Subcutaneous abdominal adipose tissue (tissue), 5 donors: ENCODE measurements at regions not wholly inside any gene's neighbourhood (a gene's known extent, or its start where the extent isn't known, plus 50 kb on each side); places are given as distances from the start of the nearest gene placed in this dataset.

Experiments
- H3K27ac ChIP-seq: one replicate; pipeline ENCODE4 v1.7.0; 2013; ENCODE audit warnings: low read depth, mild to moderate bottlenecking, inconsistent platforms, low read length, moderate library complexity
- H3K27me3 ChIP-seq, 5 donors: one replicate each; pipeline ENCODE4 v1.7.0; 2013; ENCODE audit warnings: low read length in 5 of 5, inconsistent platforms in 1 of 5; ENCODE audit not compliant: control insufficient read depth in 5 of 5, insufficient read depth in 4 of 5
- H3K36me3 ChIP-seq, 5 donors: one replicate each; pipeline ENCODE4 v1.7.0; 2013; ENCODE audit warnings: low read length in 5 of 5; ENCODE audit not compliant: control insufficient read depth in 5 of 5, insufficient read depth in 5 of 5
- H3K4me1 ChIP-seq, 5 donors: one replicate each; pipeline ENCODE4 v1.7.0; 2013; ENCODE audit warnings: low read length in 5 of 5, mild to moderate bottlenecking in 3 of 5, moderate library complexity in 1 of 5; ENCODE audit not compliant: control insufficient read depth in 5 of 5, insufficient read depth in 5 of 5
- H3K4me3 ChIP-seq, 5 donors: one replicate each; pipeline ENCODE4 v1.7.0; 2013; ENCODE audit warnings: low read length in 5 of 5, low read depth in 1 of 5
- H3K9ac ChIP-seq, 5 donors: one replicate each; pipeline ENCODE4 v1.7.0; 2013; ENCODE audit warnings: low read length in 5 of 5, mild to moderate bottlenecking in 4 of 5, moderate library complexity in 3 of 5
- H3K9me3 ChIP-seq, 5 donors: one replicate each; pipeline ENCODE4 v1.7.0; 2013; ENCODE audit warnings: low read length in 5 of 5; ENCODE audit not compliant: control insufficient read depth in 5 of 5
- donor health status: healthy.
- donor health status: healthy.
- donor health status: healthy.
- donor health status: healthy.
- donor health status: healthy.

GRCh38 chr15:35305946-35306345 lies 220.9 kb upstream of the NANOGP8 start:
- Histone ChIP-seq H3K27me3 (no peaks in the 10 kb centered on the region), H3K4me3 (no peak overlapping the region), H3K4me1 (peaks cover 0 to 9% (median 8%) of the 10 kb centered on the region in 5 donors), H3K9me3 (no peaks in the 10 kb centered on the region), H3K9ac (no peak overlapping the region), H3K27ac (no peak overlapping the region), H3K36me3 (no peaks in the 10 kb centered on the region)

- H3K9ac ChIP-seq, result no peak overlapping the region
- no peak overlapping the region for H3K4me3 ChIP-seq
- H3K27ac ChIP-seq, result no peak overlapping the region
- no peaks in the 10 kb centered on the region for H3K9me3 ChIP-seq
- H3K4me1 ChIP-seq, result peaks cover 0 to 9% (median 8%) of the 10 kb centered on the region in 5 donors
- H3K27me3 ChIP-seq, result no peaks in the 10 kb centered on the region
- H3K36me3 ChIP-seq, result no peaks in the 10 kb centered on the region
These were observed 220.0 kb upstream of the NANOGP8 start for GRCh38 chr15:35305031-35305550.

GRCh38 chr15:35304389-35304788 lies 219.3 kb upstream of the NANOGP8 start:
- Histone ChIP-seq H3K36me3 (no peaks in the 10 kb centered on the region), H3K27ac (no peak overlapping the region), H3K4me3 (no peak overlapping the region), H3K27me3 (no peaks in the 10 kb centered on the region), H3K4me1 (peaks cover 0 to 8% (median 8%) of the 10 kb centered on the region in 5 donors), H3K9me3 (no peaks in the 10 kb centered on the region), H3K9ac (no peak overlapping the region)

- H3K4me1 ChIP-seq, result peaks cover 0 to 8% (median 2%) of the 10 kb centered on the region in 5 donors
- H3K36me3 ChIP-seq, result no peaks in the 10 kb centered on the region
- no peak overlapping the region for H3K4me3 ChIP-seq
- no peaks in the 10 kb centered on the region for H3K27me3 ChIP-seq
- no peak overlapping the region for H3K27ac ChIP-seq
- H3K9ac ChIP-seq, result no peak overlapping the region
- H3K9me3 ChIP-seq, result no peaks in the 10 kb centered on the region
These were observed 217.2 kb upstream of the NANOGP8 start for GRCh38 chr15:35302334-35302733.

GRCh38 chr15:35301088-35301487 lies 216.0 kb upstream of the NANOGP8 start:
- Histone ChIP-seq H3K4me1 (peaks cover 0 to 3% (median 0%) of the 10 kb centered on the region in 5 donors), H3K27me3 (no peaks in the 10 kb centered on the region), H3K4me3 (no peak overlapping the region), H3K9ac (no peak overlapping the region), H3K36me3 (no peaks in the 10 kb centered on the region), H3K9me3 (no peaks in the 10 kb centered on the region), H3K27ac (no peak overlapping the region)

- H3K36me3 ChIP-seq, result no peaks in the 10 kb centered on the region
These were observed 214.1 kb upstream of the NANOGP8 start for GRCh38 chr15:35299059-35299735.

GRCh38 chr15:35298509-35298908 lies 213.4 kb upstream of the NANOGP8 start:
- H3K9me3 ChIP-seq, result no peaks in the 10 kb centered on the region
- H3K4me1 ChIP-seq, result peaks cover 0 to 2% (median 0%) of the 10 kb centered on the region in 5 donors
- H3K27me3 ChIP-seq, result no peaks in the 10 kb centered on the region
- no peak overlapping the region for H3K9ac ChIP-seq
- H3K36me3 ChIP-seq, result no peaks in the 10 kb centered on the region
- no peak overlapping the region for H3K27ac ChIP-seq
- no peak overlapping the region for H3K4me3 ChIP-seq

More at GRCh38 chr15:35299059-35299735, 214.1 kb upstream of the NANOGP8 start:
- Histone ChIP-seq H3K4me1 (no peaks in the 10 kb centered on the region), H3K27me3 (no peaks in the 10 kb centered on the region), H3K4me3 (no peak overlapping the region), H3K27ac (no peak overlapping the region), H3K9ac (no peak overlapping the region), H3K9me3 (no peaks in the 10 kb centered on the region)

- Histone ChIP-seq H3K27me3 (no peaks in the 10 kb centered on the region), H3K4me3 (no peak overlapping the region), H3K36me3 (no peaks in the 10 kb centered on the region), H3K4me1 (peaks cover 0 to 6% (median 0%) of the 10 kb centered on the region in 5 donors), H3K9me3 (no peaks in the 10 kb centered on the region), H3K9ac (no peak overlapping the region), H3K27ac (no peak overlapping the region)
These were observed 208.4 kb upstream of the NANOGP8 start for GRCh38 chr15:35293353-35294130.

GRCh38 chr15:35290301-35290721 lies 205.2 kb upstream of the NANOGP8 start:
- Histone ChIP-seq H3K27ac (no peak overlapping the region), H3K9me3 (no peaks in the 10 kb centered on the region), H3K9ac (no peak overlapping the region), H3K36me3 (no peaks in the 10 kb centered on the region), H3K4me1 (peaks cover 0 to 6% (median 0%) of the 10 kb centered on the region in 5 donors), H3K27me3 (no peaks in the 10 kb centered on the region), H3K4me3 (no peak overlapping the region)

- H3K27me3 ChIP-seq, result no peaks in the 10 kb centered on the region
- H3K9ac ChIP-seq, result no peak overlapping the region
- no peaks in the 10 kb centered on the region for H3K9me3 ChIP-seq
- H3K36me3 ChIP-seq, result no peaks in the 10 kb centered on the region
- H3K27ac ChIP-seq, result no peak overlapping the region
- no peak overlapping the region for H3K4me3 ChIP-seq
- peaks cover 0 to 6% (median 0%) of the 10 kb centered on the region in 5 donors for H3K4me1 ChIP-seq
These were observed 204.0 kb upstream of the NANOGP8 start for GRCh38 chr15:35289024-35289617.
